ENCODE measurements at regions not wholly inside any gene's neighbourhood (a gene's known extent, or its start where the extent isn't known, plus 50 kb on each side); places are given as distances from the start of the nearest gene placed in this dataset.

- Histone ChIP-seq H3K27me3 (no peaks in the 10 kb centered on the region), H3K36me3 (no peaks in the 10 kb centered on the region), H3K27ac (no peak overlapping the region), H3K4me3 (no peak overlapping the region), H3K4me1 (no peaks in the 10 kb centered on the region), H3K9me3 (no peaks in the 10 kb centered on the region)
- no peak for TF ChIP-seq POLR2A (IDR thresholded peaks at IDR 0.05)
- TF ChIP-seq CTCF (IDR thresholded peaks at IDR 0.05) = no peak
- intact Hi-C loops (cut with DNase I; ENCODE audit: low total_unique reads) = no loop called here
- DNase-seq = no peak
These were observed 132.1 kb upstream of the MTAP start for GRCh38 chr9:21670374-21670773.

- TF ChIP-seq CTCF (IDR thresholded peaks at IDR 0.05) (no peak), POLR2A (IDR thresholded peaks at IDR 0.05) (no peak)
- intact Hi-C loops (cut with DNase I; ENCODE audit: low total_unique reads) = no loop called here
- H3K4me3 ChIP-seq = no peak overlapping the region
- H3K36me3 ChIP-seq = no peaks in the 10 kb centered on the region
- no peak for DNase-seq
- no peak overlapping the region for H3K27ac ChIP-seq
- H3K27me3 ChIP-seq = no peaks in the 10 kb centered on the region
- H3K4me1 ChIP-seq = no peaks in the 10 kb centered on the region
- H3K9me3 ChIP-seq = no peaks in the 10 kb centered on the region
These were observed 130.3 kb upstream of the MTAP start for GRCh38 chr9:21672140-21672539.

- TF ChIP-seq CTCF (IDR thresholded peaks at IDR 0.05) = no peak
- TF ChIP-seq POLR2A (IDR thresholded peaks at IDR 0.05) = no peak
- H3K4me1 ChIP-seq = no peaks in the 10 kb centered on the region
- no peak overlapping the region for H3K27ac ChIP-seq
- H3K9me3 ChIP-seq = no peaks in the 10 kb centered on the region
- no peaks in the 10 kb centered on the region for H3K36me3 ChIP-seq
- H3K4me3 ChIP-seq = no peak overlapping the region
- intact Hi-C loops (cut with DNase I; ENCODE audit: low total_unique reads) = no loop called here
- no peaks in the 10 kb centered on the region for H3K27me3 ChIP-seq
- no peak for DNase-seq
These were observed 129.7 kb upstream of the MTAP start for GRCh38 chr9:21672761-21673160.

GRCh38 chr9:21674894-21675293, 127.5 kb upstream of the MTAP start:
- H3K27me3 ChIP-seq = no peaks in the 10 kb centered on the region
- no peak for DNase-seq
- no peaks in the 10 kb centered on the region for H3K9me3 ChIP-seq
- no peak overlapping the region for H3K4me3 ChIP-seq
- TF ChIP-seq POLR2A (IDR thresholded peaks at IDR 0.05) = no peak
- TF ChIP-seq CTCF (IDR thresholded peaks at IDR 0.05) = no peak
- intact Hi-C loops (cut with DNase I; ENCODE audit: low total_unique reads) = no loop called here
- H3K36me3 ChIP-seq = no peaks in the 10 kb centered on the region
- H3K4me1 ChIP-seq = no peaks in the 10 kb centered on the region
- no peak overlapping the region for H3K27ac ChIP-seq

GRCh38 chr9:21677387-21677786, 125.0 kb upstream of the MTAP start:
- no peak for TF ChIP-seq CTCF (IDR thresholded peaks at IDR 0.05)
- TF ChIP-seq POLR2A (IDR thresholded peaks at IDR 0.05) = no peak
- intact Hi-C loops (cut with DNase I; ENCODE audit: low total_unique reads) = no loop called here
- Histone ChIP-seq H3K4me3 (no peak overlapping the region), H3K4me1 (no peaks in the 10 kb centered on the region), H3K9me3 (no peaks in the 10 kb centered on the region), H3K36me3 (no peaks in the 10 kb centered on the region), H3K27me3 (no peaks in the 10 kb centered on the region), H3K27ac (no peak overlapping the region)
- DNase-seq = no peak

All from uterus (tissue), 3 donors.